ENCODE measurements at regions not wholly inside any gene's neighbourhood (a gene's known extent, or its start where the extent isn't known, plus 50 kb on each side); places are given as distances from the start of the nearest gene placed in this dataset.

GRCh38 chr3:144529566-144529965, 557.9 kb downstream of the DIPK2A start:
- Histone ChIP-seq H3K27ac (ENCODE audit: low read depth in 1 of 3, low read length in 2 of 3) (peak overlapping the region in 1 of 3 donors; percentile 31), H3K27me3 (ENCODE audit: control insufficient read depth in 3 of 3, insufficient read depth in 3 of 3, low read length in 3 of 3) (no peaks in the 10 kb centered on the region), H3K36me3 (ENCODE audit: control insufficient read depth in 3 of 3, insufficient read depth in 2 of 3, low read depth in 1 of 3, low read length in 3 of 3) (no peaks in the 10 kb centered on the region), H3K4me3 (ENCODE audit: low read depth in 1 of 3, low read length in 3 of 3) (no peak overlapping the region), H3K4me1 (ENCODE audit: control insufficient read depth in 3 of 3, insufficient read depth in 2 of 3, low read depth in 1 of 3, low read length in 2 of 3) (peaks cover 0 to 16% (median 0%) of the 10 kb centered on the region in 3 donors), H3K9me3 (ENCODE audit: control insufficient read depth in 2 of 2, insufficient read depth in 1 of 2, low read depth in 1 of 2, low read length in 1 of 2) (no peaks in the 10 kb centered on the region)
- 3 to 46% (median 9%) methylated on average over 1 of the region's 1 CpG for WGBS, 3 donors
- FAIRE-seq, result no peak
- DNase-seq, result peak; percentile 32 to 83

- FAIRE-seq (no peak), DNase-seq (no peak)
- no peaks in the 10 kb centered on the region for H3K9me3 ChIP-seq (ENCODE audit: control insufficient read depth in 2 of 2, insufficient read depth in 1 of 2, low read depth in 1 of 2, low read length in 1 of 2)
- 61 to 83% (median 73%) methylated on average over 4 of the region's 4 CpGs for WGBS, 3 donors
- H3K4me3 ChIP-seq (ENCODE audit: low read depth in 1 of 3, low read length in 3 of 3), result no peak overlapping the region
- no peaks in the 10 kb centered on the region for H3K4me1 ChIP-seq (ENCODE audit: control insufficient read depth in 3 of 3, insufficient read depth in 2 of 3, low read depth in 1 of 3, low read length in 2 of 3)
- no peaks in the 10 kb centered on the region for H3K27me3 ChIP-seq (ENCODE audit: control insufficient read depth in 3 of 3, insufficient read depth in 3 of 3, low read length in 3 of 3)
- H3K27ac ChIP-seq (ENCODE audit: low read depth in 1 of 3, low read length in 2 of 3), result no peak overlapping the region
- no peaks in the 10 kb centered on the region for H3K36me3 ChIP-seq (ENCODE audit: control insufficient read depth in 3 of 3, insufficient read depth in 2 of 3, low read depth in 1 of 3, low read length in 3 of 3)
Measured at GRCh38 chr3:144544871-144545270, 573.2 kb downstream of the DIPK2A start.

GRCh38 chr3:144546539-144546938, 574.9 kb downstream of the DIPK2A start:
- WGBS, 3 donors, result 86 to 90% (median 87%) methylated on average over 2 of the region's 2 CpGs
- no peaks in the 10 kb centered on the region for H3K4me1 ChIP-seq (ENCODE audit: control insufficient read depth in 3 of 3, insufficient read depth in 2 of 3, low read depth in 1 of 3, low read length in 2 of 3)
- H3K36me3 ChIP-seq (ENCODE audit: control insufficient read depth in 3 of 3, insufficient read depth in 2 of 3, low read depth in 1 of 3, low read length in 3 of 3), result no peaks in the 10 kb centered on the region
- no peak overlapping the region for H3K27ac ChIP-seq (ENCODE audit: low read depth in 1 of 3, low read length in 2 of 3)
- no peaks in the 10 kb centered on the region for H3K27me3 ChIP-seq (ENCODE audit: control insufficient read depth in 3 of 3, insufficient read depth in 3 of 3, low read length in 3 of 3)
- H3K9me3 ChIP-seq (ENCODE audit: control insufficient read depth in 2 of 2, insufficient read depth in 1 of 2, low read depth in 1 of 2, low read length in 1 of 2), result no peaks in the 10 kb centered on the region
- no peak overlapping the region for H3K4me3 ChIP-seq (ENCODE audit: low read depth in 1 of 3, low read length in 3 of 3)
- no peak for FAIRE-seq
- no peak for DNase-seq

GRCh38 chr3:144548346-144548745, 576.7 kb downstream of the DIPK2A start:
- Histone ChIP-seq H3K36me3 (ENCODE audit: control insufficient read depth in 3 of 3, insufficient read depth in 2 of 3, low read depth in 1 of 3, low read length in 3 of 3) (no peaks in the 10 kb centered on the region), H3K27ac (ENCODE audit: low read depth in 1 of 3, low read length in 2 of 3) (no peak overlapping the region), H3K9me3 (ENCODE audit: control insufficient read depth in 2 of 2, insufficient read depth in 1 of 2, low read depth in 1 of 2, low read length in 1 of 2) (no peaks in the 10 kb centered on the region), H3K27me3 (ENCODE audit: control insufficient read depth in 3 of 3, insufficient read depth in 3 of 3, low read length in 3 of 3) (no peaks in the 10 kb centered on the region), H3K4me3 (ENCODE audit: low read depth in 1 of 3, low read length in 3 of 3) (no peak overlapping the region), H3K4me1 (ENCODE audit: control insufficient read depth in 3 of 3, insufficient read depth in 2 of 3, low read depth in 1 of 3, low read length in 2 of 3) (no peaks in the 10 kb centered on the region)
- 43 to 74% (median 48%) methylated on average over 4 of the region's 4 CpGs for WGBS, 3 donors
- FAIRE-seq (no peak), DNase-seq (no peak)

- H3K4me1 ChIP-seq (ENCODE audit: control insufficient read depth in 3 of 3, insufficient read depth in 2 of 3, low read depth in 1 of 3, low read length in 2 of 3), result no peaks in the 10 kb centered on the region
- 75 to 77% (median 76%) methylated on average over 1 of the region's 1 CpG for WGBS, 3 donors
- no peak overlapping the region for H3K27ac ChIP-seq (ENCODE audit: low read depth in 1 of 3, low read length in 2 of 3)
- no peaks in the 10 kb centered on the region for H3K36me3 ChIP-seq (ENCODE audit: control insufficient read depth in 3 of 3, insufficient read depth in 2 of 3, low read depth in 1 of 3, low read length in 3 of 3)
- H3K27me3 ChIP-seq (ENCODE audit: control insufficient read depth in 3 of 3, insufficient read depth in 3 of 3, low read length in 3 of 3), result no peaks in the 10 kb centered on the region
- H3K9me3 ChIP-seq (ENCODE audit: control insufficient read depth in 2 of 2, insufficient read depth in 1 of 2, low read depth in 1 of 2, low read length in 1 of 2), result no peaks in the 10 kb centered on the region
- no peak for DNase-seq
- no peak for FAIRE-seq
- no peak overlapping the region for H3K4me3 ChIP-seq (ENCODE audit: low read depth in 1 of 3, low read length in 3 of 3)
Measured at GRCh38 chr3:144549166-144549565, 577.5 kb downstream of the DIPK2A start.

GRCh38 chr3:144552346-144553057, 580.9 kb downstream of the DIPK2A start:
- FAIRE-seq (no peak), DNase-seq (no peak)
- Histone ChIP-seq H3K36me3 (ENCODE audit: control insufficient read depth in 3 of 3, insufficient read depth in 2 of 3, low read depth in 1 of 3, low read length in 3 of 3) (no peaks in the 10 kb centered on the region), H3K4me3 (ENCODE audit: low read depth in 1 of 3, low read length in 3 of 3) (no peak overlapping the region), H3K9me3 (ENCODE audit: control insufficient read depth in 2 of 2, insufficient read depth in 1 of 2, low read depth in 1 of 2, low read length in 1 of 2) (no peaks in the 10 kb centered on the region), H3K4me1 (ENCODE audit: control insufficient read depth in 3 of 3, insufficient read depth in 2 of 3, low read depth in 1 of 3, low read length in 2 of 3) (peaks cover 0 to 7% (median 0%) of the 10 kb centered on the region in 3 donors), H3K27me3 (ENCODE audit: control insufficient read depth in 3 of 3, insufficient read depth in 3 of 3, low read length in 3 of 3) (no peaks in the 10 kb centered on the region), H3K27ac (ENCODE audit: low read depth in 1 of 3, low read length in 2 of 3) (no peak overlapping the region)
- WGBS, 3 donors, result 57 to 82% (median 58%) methylated on average over 3 of the region's 3 CpGs

GRCh38 chr3:144553301-144553700, 581.7 kb downstream of the DIPK2A start:
- Histone ChIP-seq H3K27ac (ENCODE audit: low read depth in 1 of 3, low read length in 2 of 3) (no peak overlapping the region), H3K36me3 (ENCODE audit: control insufficient read depth in 3 of 3, insufficient read depth in 2 of 3, low read depth in 1 of 3, low read length in 3 of 3) (no peaks in the 10 kb centered on the region), H3K27me3 (ENCODE audit: control insufficient read depth in 3 of 3, insufficient read depth in 3 of 3, low read length in 3 of 3) (no peaks in the 10 kb centered on the region), H3K9me3 (ENCODE audit: control insufficient read depth in 2 of 2, insufficient read depth in 1 of 2, low read depth in 1 of 2, low read length in 1 of 2) (no peaks in the 10 kb centered on the region), H3K4me1 (ENCODE audit: control insufficient read depth in 3 of 3, insufficient read depth in 2 of 3, low read depth in 1 of 3, low read length in 2 of 3) (peaks cover 0 to 14% (median 0%) of the 10 kb centered on the region in 3 donors), H3K4me3 (ENCODE audit: low read depth in 1 of 3, low read length in 3 of 3) (no peak overlapping the region)
- WGBS, 3 donors, result 55 to 83% (median 69%) methylated on average over 1 of the region's 1 CpG
- DNase-seq (no peak), FAIRE-seq (no peak)

- Histone ChIP-seq H3K4me3 (ENCODE audit: low read depth in 1 of 3, low read length in 3 of 3) (no peak overlapping the region), H3K36me3 (ENCODE audit: control insufficient read depth in 3 of 3, insufficient read depth in 2 of 3, low read depth in 1 of 3, low read length in 3 of 3) (no peaks in the 10 kb centered on the region), H3K4me1 (ENCODE audit: control insufficient read depth in 3 of 3, insufficient read depth in 2 of 3, low read depth in 1 of 3, low read length in 2 of 3) (peaks cover 0 to 26% (median 0%) of the 10 kb centered on the region in 3 donors), H3K9me3 (ENCODE audit: control insufficient read depth in 2 of 2, insufficient read depth in 1 of 2, low read depth in 1 of 2, low read length in 1 of 2) (no peaks in the 10 kb centered on the region), H3K27me3 (ENCODE audit: control insufficient read depth in 3 of 3, insufficient read depth in 3 of 3, low read length in 3 of 3) (no peaks in the 10 kb centered on the region), H3K27ac (ENCODE audit: low read depth in 1 of 3, low read length in 2 of 3) (no peak overlapping the region)
- FAIRE-seq (no peak), DNase-seq (no peak)
- 62 to 73% (median 69%) methylated on average over 5 of the region's 5 CpGs for WGBS, 3 donors
Measured at GRCh38 chr3:144554889-144555288, 583.3 kb downstream of the DIPK2A start.

- H3K36me3 ChIP-seq (ENCODE audit: control insufficient read depth in 3 of 3, insufficient read depth in 2 of 3, low read depth in 1 of 3, low read length in 3 of 3), result no peaks in the 10 kb centered on the region
- FAIRE-seq, result no peak
- WGBS, 3 donors, result 52 to 61% (median 54%) methylated on average over 3 of the region's 3 CpGs
- no peaks in the 10 kb centered on the region for H3K27me3 ChIP-seq (ENCODE audit: control insufficient read depth in 3 of 3, insufficient read depth in 3 of 3, low read length in 3 of 3)
- H3K9me3 ChIP-seq (ENCODE audit: control insufficient read depth in 2 of 2, insufficient read depth in 1 of 2, low read depth in 1 of 2, low read length in 1 of 2), result no peaks in the 10 kb centered on the region
- no peak overlapping the region for H3K27ac ChIP-seq (ENCODE audit: low read depth in 1 of 3, low read length in 2 of 3)
- DNase-seq, result peak; percentile 15 to 20
- peaks cover 0 to 33% (median 0%) of the 10 kb centered on the region in 3 donors for H3K4me1 ChIP-seq (ENCODE audit: control insufficient read depth in 3 of 3, insufficient read depth in 2 of 3, low read depth in 1 of 3, low read length in 2 of 3)
- no peak overlapping the region for H3K4me3 ChIP-seq (ENCODE audit: low read depth in 1 of 3, low read length in 3 of 3)
Measured at GRCh38 chr3:144556392-144556791, 584.8 kb downstream of the DIPK2A start.

Data from small intestine (tissue), 7 donors.